Peyer's patch (tissue), 4 donors: ENCODE measurements at regions not wholly inside any gene's neighbourhood (a gene's known extent, or its start where the extent isn't known, plus 50 kb on each side); places are given as distances from the start of the nearest gene placed in this dataset.

Experiments used
- DNase-seq, 3 donors: peaks; one replicate each; pipeline ENCODE4 v3.0.0-alpha.2; 2017 to 2019
- H3K27ac ChIP-seq, 4 donors: fragments of 200-600 bp; sonication (generic); one replicate each; pipeline ENCODE4 v1.5.1; 2016 to 2019
- H3K27me3 ChIP-seq, 2 donors: fragments of 200-600 bp; sonication (generic); one replicate each; pipeline ENCODE4 v1.5.1; 2019
- H3K36me3 ChIP-seq, 3 donors: fragments of 200-600 bp; sonication (generic); one replicate each; pipeline ENCODE4 v1.5.1; 2016 to 2019
- H3K4me1 ChIP-seq, 4 donors: fragments of 200-600 bp; sonication (generic); one replicate each; pipeline ENCODE4 v1.5.1; 2016 to 2019
- H3K4me3 ChIP-seq, 4 donors: fragments of 200-600 bp; sonication (generic); 1 replicate in 3 of 4; 2 replicates in 1 of 4; pipeline ENCODE4 v1.5.1; 2016 to 2019; ENCODE audit warnings: mild to moderate bottlenecking in 1 of 4
- H3K9me3 ChIP-seq, 4 donors: fragments of 200-600 bp; sonication (generic); one replicate each; pipeline ENCODE4 v1.5.1; 2016 to 2019; ENCODE audit warnings: mild to moderate bottlenecking in 1 of 4
- POLR2A ChIP-seq, 2 donors: fragments of 450-650 bp; IDR thresholded peaks; one replicate each; pipeline ENCODE4 v1.5.1; 2017; ENCODE audit warnings: antibody characterized with exemption in 2 of 2, mild to moderate bottlenecking in 2 of 2, moderate library complexity in 2 of 2
- TF ChIP-seq, protein P1 (sequence below), 6 experiments: fragments of 450-650 bp in 4 of 6; fragments of 200-600 bp in 2 of 6; sonication (generic) in 1 of 6; IDR thresholded peaks; one replicate each; pipeline ENCODE4 v1.5.1; 2017 to 2019; ENCODE audit warnings: antibody characterized with exemption in 6 of 6, mild to moderate bottlenecking in 3 of 6, moderate library complexity in 1 of 6

DNA sequence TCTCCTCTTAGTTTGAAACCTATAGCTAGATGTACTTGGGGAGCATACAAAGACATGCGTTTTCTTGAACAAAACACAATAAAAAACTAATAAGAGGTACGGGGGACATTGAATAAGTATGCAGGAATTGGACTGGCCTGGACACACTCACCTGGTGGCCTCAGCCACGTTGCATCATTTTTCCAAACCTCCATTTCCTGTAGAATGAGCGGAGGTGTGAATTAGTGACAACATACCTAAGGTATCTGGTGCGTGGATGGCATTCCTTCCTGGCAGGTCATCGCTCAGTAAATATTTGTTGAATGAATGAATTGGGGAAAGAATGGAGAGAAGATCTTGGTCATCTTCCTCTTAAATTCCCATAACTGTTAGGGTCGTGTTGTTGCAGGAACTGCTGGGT, 103.2 kb upstream of the CTBP2 start:
- no peaks in the 10 kb centered on the region for H3K9me3 ChIP-seq
- no peak overlapping the region for H3K27ac ChIP-seq
- no peak for DNase-seq
- H3K36me3 ChIP-seq, result no peaks in the 10 kb centered on the region
- H3K27me3 ChIP-seq, result no peaks in the 10 kb centered on the region
- H3K4me3 ChIP-seq, result no peak overlapping the region
- no peaks in the 10 kb centered on the region for H3K4me1 ChIP-seq
- TF ChIP-seq POLR2A (IDR thresholded peaks at IDR 0.05), result no peak
- TF ChIP-seq, protein P1, sequence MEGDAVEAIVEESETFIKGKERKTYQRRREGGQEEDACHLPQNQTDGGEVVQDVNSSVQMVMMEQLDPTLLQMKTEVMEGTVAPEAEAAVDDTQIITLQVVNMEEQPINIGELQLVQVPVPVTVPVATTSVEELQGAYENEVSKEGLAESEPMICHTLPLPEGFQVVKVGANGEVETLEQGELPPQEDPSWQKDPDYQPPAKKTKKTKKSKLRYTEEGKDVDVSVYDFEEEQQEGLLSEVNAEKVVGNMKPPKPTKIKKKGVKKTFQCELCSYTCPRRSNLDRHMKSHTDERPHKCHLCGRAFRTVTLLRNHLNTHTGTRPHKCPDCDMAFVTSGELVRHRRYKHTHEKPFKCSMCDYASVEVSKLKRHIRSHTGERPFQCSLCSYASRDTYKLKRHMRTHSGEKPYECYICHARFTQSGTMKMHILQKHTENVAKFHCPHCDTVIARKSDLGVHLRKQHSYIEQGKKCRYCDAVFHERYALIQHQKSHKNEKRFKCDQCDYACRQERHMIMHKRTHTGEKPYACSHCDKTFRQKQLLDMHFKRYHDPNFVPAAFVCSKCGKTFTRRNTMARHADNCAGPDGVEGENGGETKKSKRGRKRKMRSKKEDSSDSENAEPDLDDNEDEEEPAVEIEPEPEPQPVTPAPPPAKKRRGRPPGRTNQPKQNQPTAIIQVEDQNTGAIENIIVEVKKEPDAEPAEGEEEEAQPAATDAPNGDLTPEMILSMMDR (IDR thresholded peaks at IDR 0.05), result no peak

DNA sequence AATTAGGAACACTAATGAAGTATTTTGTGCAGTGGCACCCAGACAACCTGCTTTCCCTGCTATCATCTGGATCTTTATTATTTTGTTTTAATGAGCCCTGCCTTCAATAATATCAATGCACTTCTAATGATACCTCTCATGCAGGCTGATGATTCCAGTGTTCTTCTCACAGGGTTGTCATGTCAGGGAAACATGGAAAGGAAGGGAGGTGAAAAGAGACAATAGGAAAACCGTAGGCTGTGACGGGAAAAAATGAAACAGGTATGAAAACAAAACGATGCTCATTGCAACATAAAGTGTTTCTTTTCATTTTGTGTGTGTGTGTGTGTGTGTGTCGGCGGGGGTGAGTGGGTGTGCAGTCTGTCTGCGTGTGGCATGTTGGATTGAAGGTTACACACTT, 102.6 kb upstream of the CTBP2 start:
- TF ChIP-seq POLR2A (IDR thresholded peaks at IDR 0.05), result no peak
- TF ChIP-seq, protein P1 (IDR thresholded peaks at IDR 0.05), result no peak
- no peaks in the 10 kb centered on the region for H3K9me3 ChIP-seq
- H3K4me1 ChIP-seq, result no peaks in the 10 kb centered on the region
- no peak for DNase-seq
- no peaks in the 10 kb centered on the region for H3K27me3 ChIP-seq
- no peak overlapping the region for H3K4me3 ChIP-seq
- H3K36me3 ChIP-seq, result no peaks in the 10 kb centered on the region
- no peak overlapping the region for H3K27ac ChIP-seq

DNA sequence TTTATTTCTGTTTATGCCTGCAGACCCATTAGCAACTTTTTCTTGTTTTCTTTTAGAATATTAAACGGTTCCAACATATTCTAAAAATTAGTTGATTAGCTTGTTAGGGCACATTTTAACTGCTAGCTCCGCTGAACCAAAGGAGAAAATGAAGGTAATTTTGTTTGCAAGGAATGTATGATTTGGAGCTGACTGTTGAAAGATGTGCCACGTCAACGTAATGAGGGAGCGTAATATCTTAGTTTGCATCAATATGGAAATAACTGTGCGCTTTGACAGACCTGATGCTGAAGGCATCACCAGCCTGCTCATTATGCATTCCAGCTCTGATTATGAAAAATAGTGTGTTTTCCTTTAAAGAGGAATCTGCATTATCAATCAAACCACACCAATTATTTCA, 102.0 kb upstream of the CTBP2 start:
- H3K4me3 ChIP-seq, result no peak overlapping the region
- no peak for DNase-seq
- H3K4me1 ChIP-seq, result no peaks in the 10 kb centered on the region
- no peaks in the 10 kb centered on the region for H3K27me3 ChIP-seq
- H3K9me3 ChIP-seq, result no peaks in the 10 kb centered on the region
- TF ChIP-seq, protein P1 (IDR thresholded peaks at IDR 0.05), result no peak
- no peak overlapping the region for H3K27ac ChIP-seq
- no peaks in the 10 kb centered on the region for H3K36me3 ChIP-seq

- TF ChIP-seq POLR2A (IDR thresholded peaks at IDR 0.05), result no peak
- TF ChIP-seq, protein P1 (IDR thresholded peaks at IDR 0.05), result no peak
- Histone ChIP-seq H3K27me3 (no peaks in the 10 kb centered on the region), H3K4me3 (no peak overlapping the region), H3K27ac (no peak overlapping the region), H3K36me3 (no peaks in the 10 kb centered on the region), H3K9me3 (no peaks in the 10 kb centered on the region), H3K4me1 (no peaks in the 10 kb centered on the region)
- DNase-seq, result no peak
Measured at GRCh38 chr10:125261491-125262186, 101.3 kb upstream of the CTBP2 start.

DNA sequence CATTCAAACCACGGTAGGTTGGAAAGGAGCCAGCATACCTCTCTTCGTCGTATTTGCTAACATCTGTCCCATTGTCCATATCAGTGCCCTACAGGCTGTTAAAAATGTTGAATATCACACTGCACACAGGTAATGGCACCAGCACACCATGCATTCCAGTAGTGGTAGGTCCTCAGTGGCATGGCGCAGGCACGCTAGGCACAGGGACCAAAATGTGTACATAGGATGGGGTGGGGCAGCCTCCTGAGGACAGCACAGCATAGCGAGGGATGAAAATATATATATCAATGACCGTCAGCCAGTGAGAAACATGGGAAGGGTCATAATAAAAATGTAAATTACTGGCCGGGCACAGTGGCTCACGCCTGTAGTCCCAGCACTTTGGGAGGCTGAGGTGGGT, 99.9 kb upstream of the CTBP2 start:
- no peak overlapping the region for H3K4me3 ChIP-seq
- no peak overlapping the region for H3K27ac ChIP-seq
- no peaks in the 10 kb centered on the region for H3K4me1 ChIP-seq
- no peaks in the 10 kb centered on the region for H3K36me3 ChIP-seq
- H3K9me3 ChIP-seq, result no peaks in the 10 kb centered on the region
- TF ChIP-seq, protein P1 (IDR thresholded peaks at IDR 0.05), result no peak
- TF ChIP-seq POLR2A (IDR thresholded peaks at IDR 0.05), result no peak
- H3K27me3 ChIP-seq, result no peaks in the 10 kb centered on the region
- no peak for DNase-seq

- H3K4me1 ChIP-seq, result no peaks in the 10 kb centered on the region
- TF ChIP-seq, protein P1 (IDR thresholded peaks at IDR 0.05), result no peak
- no peak for TF ChIP-seq POLR2A (IDR thresholded peaks at IDR 0.05)
Measured at GRCh38 chr10:125259651-125260050, 99.3 kb upstream of the CTBP2 start.

More at GRCh38 chr10:125259651-125260050, 99.3 kb upstream of the CTBP2 start:
- no peak for DNase-seq
- Histone ChIP-seq H3K9me3 (no peaks in the 10 kb centered on the region), H3K4me3 (no peak overlapping the region), H3K27ac (no peak overlapping the region), H3K36me3 (no peaks in the 10 kb centered on the region), H3K27me3 (no peaks in the 10 kb centered on the region)
